GM18511 (cell line): ENCODE measurements at regions not wholly inside any gene's neighbourhood (a gene's known extent, or its start where the extent isn't known, plus 50 kb on each side); places are given as distances from the start of the nearest gene placed in this dataset.
A peak's percentile ranks its signal among the peaks of the same experiment; 100 is the strongest.

Experiments used
- ATAC-seq: cut with Tn5 transposase; IDR thresholded peaks from one replicate; pipeline ENCODE4 v1.9.1; 2021; ENCODE audit warnings: mild to moderate bottlenecking, moderate library complexity; ENCODE audit not compliant: unreplicated experiment

DNA sequence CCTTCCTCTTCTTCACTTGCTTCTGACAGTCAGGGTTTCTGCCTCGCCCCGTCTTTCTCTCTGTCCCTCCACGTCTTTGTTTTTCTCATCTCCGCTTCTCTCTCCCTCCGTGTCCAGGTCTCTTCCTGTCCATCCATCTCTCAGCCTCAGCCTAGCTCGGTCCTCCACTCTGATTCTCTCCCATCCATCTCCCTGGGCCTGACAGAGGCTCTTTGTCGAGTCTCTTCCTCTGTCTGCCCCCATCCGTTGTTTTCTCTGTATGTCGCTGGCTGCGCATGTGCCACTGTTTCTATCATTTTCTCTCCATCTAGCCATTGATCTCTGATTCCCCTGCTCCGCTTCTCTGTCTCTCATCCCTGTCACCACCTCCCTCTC, 328.9 kb upstream of the TBX3 start:
- no peak for ATAC-seq

DNA sequence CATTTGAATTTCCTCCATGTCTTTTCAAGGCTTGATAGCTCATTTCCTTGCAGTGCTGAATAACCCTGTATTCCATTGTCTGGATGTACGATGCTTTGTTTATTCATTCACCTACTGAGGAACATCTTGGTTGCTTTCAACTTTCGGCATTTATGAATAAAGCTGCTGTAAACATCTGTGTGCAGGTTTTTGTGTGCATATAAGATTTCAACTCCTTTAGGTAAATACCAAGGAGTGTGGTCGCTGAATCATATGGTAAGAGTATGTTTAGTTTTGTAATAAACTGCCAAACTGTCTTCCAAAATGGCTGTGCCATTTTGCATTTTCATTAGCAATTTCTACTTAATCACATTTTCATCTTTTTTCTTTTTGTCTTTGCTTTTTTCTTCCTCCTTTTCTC, 327.7 kb upstream of the TBX3 start:
- ATAC-seq: no peak

DNA sequence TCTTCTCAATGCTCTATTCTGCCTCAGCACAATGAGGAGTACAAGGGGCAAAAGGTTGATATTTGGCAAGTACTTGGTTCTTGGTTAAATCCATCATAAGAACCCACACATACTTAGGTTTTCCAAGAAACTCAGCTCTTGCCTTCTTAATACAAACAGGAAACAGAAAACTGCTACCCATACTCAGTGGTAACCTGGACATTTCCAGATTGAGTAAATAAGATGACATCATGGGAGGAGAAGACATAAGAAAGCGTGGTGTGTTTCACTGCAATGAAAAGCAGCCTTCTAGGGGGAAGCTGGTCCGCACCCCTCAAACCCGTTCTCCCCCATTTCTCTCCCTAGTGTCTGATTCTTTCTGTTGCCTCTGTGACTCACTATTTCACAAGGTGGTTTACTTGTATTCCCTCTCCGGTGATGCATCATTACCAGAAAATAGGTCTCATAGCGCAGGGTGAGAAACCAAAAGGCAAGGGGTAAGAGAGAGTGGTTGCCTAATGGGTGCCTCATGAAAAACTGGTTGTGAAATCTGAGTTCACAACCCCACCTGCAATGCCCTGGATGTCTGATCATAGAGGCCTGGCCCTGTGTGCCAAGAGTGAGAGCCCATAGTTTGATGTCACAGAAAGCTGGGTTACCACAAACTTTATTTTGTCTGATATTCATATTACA, 326.5 kb upstream of the TBX3 start:
- ATAC-seq: no peak

DNA sequence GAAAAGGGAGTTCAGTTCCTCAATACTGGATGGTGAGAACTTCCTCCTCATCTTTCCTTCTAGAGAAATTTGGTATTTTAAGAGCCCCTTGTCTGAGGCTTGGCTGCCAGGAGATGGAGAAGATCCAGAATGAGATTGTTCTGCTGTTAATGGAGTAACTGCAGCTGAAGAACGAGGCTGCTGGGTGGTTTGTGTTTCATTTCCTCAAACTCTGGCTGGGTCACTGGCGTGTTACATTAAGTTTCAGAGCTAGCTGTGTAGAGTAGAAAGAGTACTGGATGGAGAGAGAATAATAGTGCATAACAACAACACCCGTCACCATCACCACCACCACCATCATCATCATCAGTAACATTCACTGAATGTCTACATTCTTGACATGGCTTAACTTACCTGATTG, 325.0 kb upstream of the TBX3 start:
- ATAC-seq: peak; percentile 48

DNA sequence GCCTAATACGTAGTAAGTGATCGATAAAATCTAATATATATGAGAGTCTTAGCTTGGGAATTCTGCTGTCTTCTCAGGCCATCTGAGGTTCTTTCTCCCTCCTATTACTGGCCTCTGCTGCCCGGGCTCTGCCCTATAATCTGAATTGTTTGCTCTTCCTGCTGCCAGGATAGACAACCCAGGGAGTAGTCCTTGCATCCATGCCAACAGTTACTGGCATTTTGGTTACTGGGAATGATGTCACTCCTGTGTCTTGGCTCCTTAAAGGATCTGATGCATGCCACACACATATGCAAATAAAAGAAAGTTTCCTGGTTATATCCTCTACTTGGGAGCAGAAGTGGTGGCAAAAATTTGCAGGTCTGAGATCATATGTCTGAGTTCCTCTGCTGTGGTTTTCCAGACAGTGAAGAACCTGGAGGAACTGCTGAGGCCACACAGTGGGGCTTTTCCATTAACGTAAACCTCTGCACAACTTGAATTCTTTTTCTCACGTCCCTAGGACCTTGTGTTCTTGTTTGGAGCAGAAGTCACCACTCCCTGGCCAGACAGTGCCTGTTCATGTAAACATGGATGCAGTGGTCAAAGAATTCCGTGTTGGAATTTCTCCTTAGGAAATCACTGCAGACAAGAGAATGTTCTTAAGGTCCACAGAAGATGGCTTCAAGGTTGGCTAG, 320.6 kb upstream of the TBX3 start:
- no peak for ATAC-seq

DNA sequence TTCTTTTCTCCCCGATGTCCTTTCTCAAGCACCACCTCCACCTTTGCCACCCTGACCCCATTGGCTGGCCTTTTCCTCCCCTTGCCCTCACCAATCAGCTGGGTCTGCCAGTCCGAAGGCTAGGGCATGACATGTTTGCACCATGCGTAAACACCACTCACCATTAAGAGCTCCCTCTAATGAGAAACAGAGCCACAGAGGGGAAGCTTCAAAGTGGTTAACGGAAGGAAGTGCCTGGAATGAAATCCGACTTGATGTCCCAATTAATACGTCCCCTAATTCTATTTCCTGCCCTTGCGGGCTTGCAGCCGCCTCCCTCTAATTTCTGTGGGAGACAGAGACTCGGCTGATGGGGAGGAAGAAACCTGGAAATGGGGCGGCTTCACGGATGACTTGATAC, 318.5 kb upstream of the TBX3 start:
- ATAC-seq: no peak

DNA sequence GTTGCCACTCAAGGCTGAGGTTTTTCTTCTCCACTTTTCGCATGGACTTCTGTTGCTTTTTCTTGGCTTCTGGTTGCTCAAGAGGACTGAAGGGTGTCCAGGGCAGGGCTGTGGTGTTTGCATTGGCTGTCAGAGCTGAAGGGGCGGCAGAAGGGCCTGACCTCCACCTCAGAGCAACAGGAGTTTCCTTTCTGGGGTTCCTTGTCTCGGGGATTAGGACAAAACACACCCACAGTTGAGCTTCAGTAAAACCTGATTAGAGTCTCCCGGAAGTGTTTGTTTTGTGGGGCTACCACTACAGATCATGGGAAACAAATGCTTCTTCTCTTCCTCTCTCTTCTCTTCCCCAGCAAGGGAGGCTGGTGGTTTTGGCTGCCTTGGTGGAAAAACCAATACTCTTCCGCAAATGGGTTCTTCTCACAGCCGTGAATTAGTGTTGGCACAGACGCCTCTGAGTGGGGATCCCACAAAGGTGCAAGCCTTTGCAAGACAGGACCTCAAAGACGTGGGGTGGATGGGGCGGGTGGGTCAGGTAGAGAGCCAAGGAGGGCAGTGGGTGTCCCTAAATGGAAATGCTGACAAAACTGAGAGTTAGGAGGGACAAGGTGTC, 317.7 kb upstream of the TBX3 start:
- no peak for ATAC-seq

DNA sequence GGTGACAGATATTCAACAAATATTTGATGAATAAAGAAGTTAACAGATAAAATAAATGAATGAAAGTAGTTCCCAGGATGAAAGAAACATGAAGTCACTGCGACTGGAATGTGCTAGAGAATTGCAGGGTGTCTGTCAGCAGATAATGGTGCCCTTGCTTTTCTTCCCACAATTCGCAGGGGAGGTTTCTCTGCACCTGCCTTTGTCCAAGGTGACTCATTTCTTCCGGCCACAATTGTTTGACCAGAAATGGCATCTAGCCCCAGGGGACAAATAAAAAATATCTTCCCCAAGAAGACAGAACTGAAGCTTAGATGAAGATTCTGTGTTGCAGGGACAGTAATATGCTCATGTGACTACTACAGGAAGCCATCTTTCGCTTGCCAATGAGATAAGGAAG, 316.1 kb upstream of the TBX3 start:
- no peak for ATAC-seq

DNA sequence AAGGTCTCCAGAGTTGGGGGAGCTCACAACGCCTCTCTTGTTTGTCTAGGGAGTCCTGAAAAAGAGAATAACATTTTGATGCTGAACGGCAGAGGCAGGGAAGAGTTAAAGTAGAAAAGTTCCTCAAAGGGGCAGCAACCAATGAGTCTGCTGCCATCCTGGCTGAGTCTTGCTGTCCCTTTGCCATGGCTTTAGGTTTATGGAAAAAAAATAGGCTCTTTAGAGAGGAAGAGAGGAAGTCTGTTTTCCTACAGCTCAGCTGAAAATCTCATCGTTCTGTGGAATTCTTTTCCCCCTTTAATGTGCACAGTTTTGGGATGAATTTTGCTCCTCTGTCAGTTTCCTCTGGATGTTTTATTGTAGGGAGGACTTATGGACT, 314.8 kb upstream of the TBX3 start:
- ATAC-seq: no peak

DNA sequence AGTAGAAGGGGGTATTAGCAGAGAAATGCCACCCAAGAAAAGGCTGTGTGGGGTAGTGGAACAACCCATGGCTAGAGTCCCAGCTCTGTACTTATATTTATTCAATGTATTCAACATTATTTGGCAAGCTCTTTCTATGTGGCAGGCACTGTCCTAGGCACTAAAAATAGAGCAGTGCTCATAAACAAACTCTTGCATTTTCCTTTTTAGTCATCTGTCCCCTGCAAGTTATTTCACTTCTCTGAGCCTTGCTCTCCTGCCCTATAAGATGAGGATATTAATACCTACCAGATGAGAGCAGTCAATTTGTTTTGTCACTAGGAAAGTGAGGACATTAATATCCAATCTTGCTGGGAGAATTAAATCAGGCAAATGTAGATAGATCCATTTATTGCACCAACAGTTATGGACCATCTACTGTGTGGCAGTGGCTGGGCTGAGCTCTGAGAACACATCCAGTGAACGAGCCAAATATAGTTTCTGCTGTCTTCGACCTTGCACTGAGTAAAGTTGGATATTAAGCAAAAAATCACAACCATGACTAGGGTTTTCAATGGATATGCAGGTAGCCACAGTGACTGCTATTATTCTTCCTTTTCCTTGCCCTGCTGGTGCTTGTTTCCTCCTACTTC, 314.3 kb upstream of the TBX3 start:
- ATAC-seq: no peak

DNA sequence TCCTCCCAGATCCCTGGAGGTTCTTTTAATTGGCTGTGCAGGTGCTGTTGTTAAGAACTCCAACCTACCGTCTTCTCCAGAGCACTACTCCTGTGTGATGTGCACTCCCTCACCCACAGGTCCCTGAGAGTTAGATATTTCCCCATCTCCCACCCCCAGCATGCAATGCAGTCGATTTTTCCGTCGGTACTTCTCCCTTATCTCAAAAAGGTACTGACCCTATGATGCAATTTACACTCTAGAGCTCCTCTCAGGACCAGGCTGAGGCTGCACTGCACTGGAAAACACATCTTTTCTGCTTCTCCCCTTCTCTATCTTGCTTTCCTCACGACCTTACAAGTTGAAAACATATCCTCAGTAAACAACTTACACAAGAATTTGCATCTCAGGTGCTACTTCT, 312.4 kb upstream of the TBX3 start:
- ATAC-seq: no peak

DNA sequence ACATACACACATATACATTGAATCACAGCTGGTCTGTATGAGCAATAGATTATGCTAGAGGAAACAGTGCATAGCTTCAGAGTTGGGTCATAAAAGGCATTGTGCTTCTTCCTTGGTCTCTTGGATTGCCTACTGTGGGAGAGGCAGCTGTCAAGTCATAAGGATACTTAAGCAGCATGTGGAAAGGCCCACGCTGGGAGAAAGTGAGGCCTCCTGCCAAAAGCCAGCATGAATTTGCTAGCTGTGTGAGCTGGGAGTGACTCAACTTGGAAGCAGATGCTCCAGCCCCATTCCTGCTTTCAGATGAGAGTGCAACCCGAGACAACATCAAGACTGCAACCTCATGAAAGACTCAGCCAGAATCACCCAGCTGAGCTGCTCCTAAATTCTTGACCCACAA, 311.9 kb upstream of the TBX3 start:
- ATAC-seq: no peak

DNA sequence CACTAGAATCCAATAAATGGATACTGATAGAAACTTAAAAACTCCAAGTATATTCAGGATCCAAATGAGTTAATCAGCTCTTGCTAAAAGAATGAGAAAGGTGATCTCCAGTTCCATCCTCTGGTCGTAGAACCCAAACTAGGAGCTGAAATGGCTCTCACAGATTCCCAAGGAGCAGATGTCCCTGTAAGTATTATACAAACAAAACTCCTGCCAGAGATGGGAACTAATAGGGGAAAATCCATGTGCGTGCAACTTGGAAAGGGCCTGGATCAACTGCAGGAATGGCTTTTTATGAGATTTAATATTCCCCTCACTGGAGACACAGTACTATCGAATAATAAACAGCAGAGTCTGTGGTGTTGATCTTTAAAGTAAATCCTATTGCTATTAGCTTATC, 309.2 kb upstream of the TBX3 start:
- no peak for ATAC-seq

DNA sequence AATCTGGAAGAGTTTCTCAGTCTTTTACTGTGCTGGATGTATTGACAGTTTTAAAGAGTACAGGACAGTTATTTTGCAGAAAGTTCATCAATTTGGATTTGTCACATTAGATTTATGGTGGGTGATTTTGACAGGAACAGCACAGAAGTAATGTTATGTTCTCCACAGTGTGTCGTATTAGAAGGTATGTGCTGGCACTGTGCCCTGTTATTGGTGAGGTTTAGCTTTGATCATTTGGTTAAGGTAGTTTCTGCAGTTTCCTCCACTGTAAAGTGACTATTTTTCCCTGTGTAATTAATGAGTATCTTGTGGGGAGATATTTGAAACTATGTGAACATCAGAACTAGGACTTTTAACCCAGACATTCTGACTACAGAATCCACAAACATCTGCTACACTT, 308.5 kb upstream of the TBX3 start:
- ATAC-seq: no peak

DNA sequence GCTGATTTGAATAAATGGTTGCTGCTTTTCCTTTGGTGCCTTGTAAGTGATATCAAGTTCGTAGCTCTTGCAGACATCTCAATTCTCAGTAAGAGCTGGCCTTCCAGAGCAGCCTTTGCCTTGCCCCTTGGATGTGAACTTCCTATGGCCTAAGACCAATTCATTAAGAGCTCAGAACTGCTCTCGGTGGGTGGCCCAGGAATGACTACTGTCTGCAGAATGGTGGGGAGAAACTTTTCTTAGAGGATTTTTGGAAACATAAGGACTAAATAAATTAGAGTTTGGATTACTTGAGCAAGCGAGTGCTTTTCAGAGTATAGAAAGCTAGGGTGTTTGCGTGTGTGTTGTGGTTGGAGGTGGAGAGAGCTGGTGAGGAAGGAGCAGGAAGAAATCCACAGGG, 306.4 kb upstream of the TBX3 start:
- no peak for ATAC-seq

DNA sequence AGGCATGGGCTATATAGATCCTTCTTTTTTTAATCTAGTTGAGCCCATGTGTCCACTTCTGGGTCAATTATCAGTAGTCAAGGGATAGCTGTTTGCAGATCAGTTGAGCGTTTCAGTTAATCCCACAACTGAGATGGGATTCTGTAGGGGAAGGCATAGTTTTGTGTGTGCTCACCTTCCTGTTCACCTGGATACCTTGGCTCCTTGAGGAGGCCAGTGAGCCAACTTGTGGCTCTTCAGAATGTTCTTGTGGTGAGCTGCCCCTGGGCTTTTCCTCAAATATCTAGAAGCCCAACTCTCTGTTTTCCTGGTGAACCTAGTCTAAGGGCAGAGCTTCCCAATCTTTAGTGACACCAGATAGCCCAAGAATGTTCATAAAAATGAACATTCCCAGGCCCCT, 302.9 kb upstream of the TBX3 start:
- ATAC-seq: no peak

DNA sequence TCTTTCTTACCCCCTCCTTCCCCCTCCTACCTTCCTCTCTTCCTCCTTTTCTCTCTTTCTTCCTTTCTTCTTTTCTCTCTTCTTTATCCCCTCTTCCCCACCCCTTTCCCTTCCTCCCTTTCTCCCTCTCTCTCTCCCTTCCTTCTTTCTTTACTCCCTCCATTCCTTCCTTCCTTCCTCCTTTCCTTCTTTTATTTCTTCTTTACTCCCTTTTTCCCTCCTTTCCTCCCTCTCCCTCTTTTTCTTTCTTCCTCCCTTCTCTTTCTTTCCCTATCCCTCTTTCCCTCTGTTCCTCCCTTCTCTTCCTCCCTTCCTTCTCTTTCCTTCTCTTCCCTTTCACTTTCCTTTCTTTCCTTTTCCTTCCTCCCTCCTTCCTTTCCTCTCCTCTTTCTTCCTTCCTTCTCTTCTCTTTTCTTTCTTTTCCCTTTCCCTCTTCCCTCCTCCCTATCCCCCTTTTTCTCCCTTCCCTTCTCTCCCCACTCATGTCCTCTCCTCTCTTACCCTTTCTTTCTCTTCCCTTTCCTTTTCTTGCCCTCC, 302.3 kb upstream of the TBX3 start:
- ATAC-seq: no peak

DNA sequence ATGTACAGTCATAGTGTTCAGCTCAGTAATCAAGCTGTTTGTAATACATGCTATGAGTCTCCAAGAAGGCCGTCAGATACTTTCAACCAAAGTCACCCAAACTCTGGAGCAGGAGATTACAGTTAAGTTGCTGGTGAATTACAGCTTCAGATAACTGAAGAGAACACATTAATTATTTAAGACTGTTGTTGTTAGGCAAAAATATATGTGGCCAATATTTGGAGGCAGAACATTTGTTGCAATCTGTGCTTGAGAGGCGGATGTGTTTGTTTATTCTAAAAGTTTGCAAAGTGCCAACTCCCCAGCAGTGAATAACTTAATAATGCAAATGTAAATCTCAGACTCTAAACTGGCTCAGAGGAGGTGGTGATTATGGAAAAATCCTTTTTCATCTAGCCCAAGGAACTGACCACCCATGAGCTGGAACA, 300.7 kb upstream of the TBX3 start:
- no peak for ATAC-seq

DNA sequence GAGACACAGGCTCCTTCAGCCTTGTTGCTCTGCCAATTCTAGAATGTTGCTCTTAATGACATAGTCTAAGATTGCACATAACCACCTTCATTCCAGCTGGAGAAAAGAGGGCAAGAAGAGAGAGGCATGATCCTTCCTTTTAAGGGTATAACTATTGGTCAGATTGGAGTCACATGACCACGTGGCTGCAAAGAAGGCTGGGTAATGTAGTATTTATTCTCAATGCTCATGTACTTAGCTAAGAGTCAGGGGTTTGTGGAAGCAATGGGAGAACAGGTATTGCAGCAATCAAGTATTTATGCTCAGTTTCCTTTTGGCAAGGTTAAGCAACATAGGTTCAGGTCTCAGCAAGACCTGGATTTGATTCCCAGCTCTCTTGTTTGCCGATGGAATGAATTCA, 298.8 kb upstream of the TBX3 start:
- ATAC-seq: no peak

DNA sequence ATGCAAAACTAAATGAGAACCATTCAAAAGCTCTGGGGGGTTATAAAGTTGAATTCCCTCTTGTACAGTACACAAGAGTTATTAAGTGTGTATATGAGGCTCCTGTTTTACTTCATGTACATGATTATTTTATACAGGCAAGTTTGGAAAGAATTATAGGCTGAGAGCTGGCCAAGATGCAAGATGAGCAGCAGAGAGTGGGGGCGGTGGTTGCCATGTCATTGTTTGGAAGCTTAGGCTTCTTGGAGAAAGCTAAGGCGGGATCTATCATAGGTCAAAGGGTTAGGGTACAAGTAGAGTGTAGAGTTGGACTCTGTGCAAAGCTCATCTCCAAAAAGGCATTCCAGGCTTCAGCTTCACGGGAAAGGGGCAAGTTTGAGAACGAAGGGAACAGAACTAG, 297.1 kb upstream of the TBX3 start:
- no peak for ATAC-seq

DNA sequence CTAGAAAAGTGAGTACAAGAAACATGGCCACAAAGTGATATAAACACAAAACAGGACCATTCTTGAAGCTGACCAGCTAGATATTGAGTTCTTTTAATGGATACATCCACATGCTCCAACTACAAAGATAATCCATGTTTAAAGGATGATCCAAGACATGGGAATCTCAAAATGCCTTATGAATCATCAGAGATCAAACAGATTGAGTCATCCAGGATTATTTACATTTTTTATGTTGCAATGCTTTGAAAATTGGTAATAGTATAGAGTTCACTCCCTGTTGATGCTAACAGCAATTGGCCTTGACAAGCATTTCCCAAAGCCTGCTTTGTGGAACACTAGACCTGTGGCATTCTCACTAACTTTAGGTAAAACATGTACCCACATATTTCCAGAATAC, 293.0 kb upstream of the TBX3 start:
- no peak for ATAC-seq

DNA sequence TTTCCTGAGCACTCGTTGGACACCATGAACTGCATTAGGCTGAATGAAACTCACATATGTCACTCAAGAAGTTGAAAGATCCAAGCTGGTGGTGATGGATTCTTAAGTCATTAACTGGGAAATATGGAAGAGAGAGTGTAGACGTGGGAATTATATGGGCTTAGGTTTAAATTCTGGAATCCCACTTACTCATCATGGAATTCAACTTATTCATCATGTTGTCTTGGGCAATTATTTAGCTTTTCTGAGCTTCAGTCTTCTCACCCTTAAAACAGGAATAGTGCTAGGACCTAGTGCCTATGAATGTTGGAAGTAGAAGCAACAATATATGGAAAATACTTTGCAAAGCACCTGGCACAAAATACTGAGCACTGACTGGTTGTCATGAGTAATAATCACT, 292.4 kb upstream of the TBX3 start:
- ATAC-seq: no peak
